Calu3 (cell line): ENCODE measurements at regions not wholly inside any gene's neighbourhood (a gene's known extent, or its start where the extent isn't known, plus 50 kb on each side); places are given as distances from the start of the nearest gene placed in this dataset.

Experiments
- BruUV-seq: library from RNA; stranded (reverse); fragments of 400-500 nt; replicated peaks from 2 replicates; lab custom pipeline; 2021; lab: Mats Ljungman, UMichigan
- CTCF ChIA-PET: fragments of 300-600 bp; sonication (Branson Sonifier 250); formaldehyde crosslinking; loops from one replicate; lab custom pipeline; 2022; ENCODE audit warnings: antibody characterized with exemption; lab: Charles Lee
- DNase-seq: peaks from one replicate; pipeline ENCODE4 v3.0.0; 2022
- H3K27ac Mint-ChIP-seq: one replicate; pipeline ENCODE4 v1.8.0; 2022; ENCODE audit warnings: mixed read lengths; ENCODE audit not compliant: unreplicated experiment
- H3K27me3 Mint-ChIP-seq: one replicate; pipeline ENCODE4 v1.8.0; 2022; ENCODE audit warnings: mixed read lengths; ENCODE audit not compliant: unreplicated experiment
- H3K36me3 Mint-ChIP-seq: one replicate; pipeline ENCODE4 v1.8.0; 2022; ENCODE audit warnings: mild to moderate bottlenecking, moderate library complexity, mixed read lengths; ENCODE audit not compliant: insufficient read depth, unreplicated experiment
- H3K4me1 Mint-ChIP-seq: one replicate; pipeline ENCODE4 v1.8.0; 2022; ENCODE audit warnings: mild to moderate bottlenecking, low read depth, mixed read lengths; ENCODE audit not compliant: unreplicated experiment
- H3K4me3 Mint-ChIP-seq: one replicate; pipeline ENCODE4 v1.8.0; 2022; ENCODE audit warnings: mild to moderate bottlenecking, low read depth, moderate library complexity, mixed read lengths; ENCODE audit not compliant: unreplicated experiment
- H3K9me3 Mint-ChIP-seq: one replicate; pipeline ENCODE4 v1.8.0; 2022; ENCODE audit warnings: low read depth, mixed read lengths; ENCODE audit not compliant: unreplicated experiment
- intact Hi-C: fragments of 100-400 bp; cut with micrococcal nuclease; formaldehyde crosslinking; loops from one replicate; pipeline ENCODE4 v1.10.0; 2022; ENCODE audit not compliant: unreplicated experiment
- TF ChIP-seq, protein P1 (sequence below): fragments of 200-600 bp; IDR thresholded peaks from one replicate; pipeline ENCODE4 v1.8.0; 2022; ENCODE audit warnings: antibody characterized with exemption; ENCODE audit not compliant: unreplicated experiment

DNA sequence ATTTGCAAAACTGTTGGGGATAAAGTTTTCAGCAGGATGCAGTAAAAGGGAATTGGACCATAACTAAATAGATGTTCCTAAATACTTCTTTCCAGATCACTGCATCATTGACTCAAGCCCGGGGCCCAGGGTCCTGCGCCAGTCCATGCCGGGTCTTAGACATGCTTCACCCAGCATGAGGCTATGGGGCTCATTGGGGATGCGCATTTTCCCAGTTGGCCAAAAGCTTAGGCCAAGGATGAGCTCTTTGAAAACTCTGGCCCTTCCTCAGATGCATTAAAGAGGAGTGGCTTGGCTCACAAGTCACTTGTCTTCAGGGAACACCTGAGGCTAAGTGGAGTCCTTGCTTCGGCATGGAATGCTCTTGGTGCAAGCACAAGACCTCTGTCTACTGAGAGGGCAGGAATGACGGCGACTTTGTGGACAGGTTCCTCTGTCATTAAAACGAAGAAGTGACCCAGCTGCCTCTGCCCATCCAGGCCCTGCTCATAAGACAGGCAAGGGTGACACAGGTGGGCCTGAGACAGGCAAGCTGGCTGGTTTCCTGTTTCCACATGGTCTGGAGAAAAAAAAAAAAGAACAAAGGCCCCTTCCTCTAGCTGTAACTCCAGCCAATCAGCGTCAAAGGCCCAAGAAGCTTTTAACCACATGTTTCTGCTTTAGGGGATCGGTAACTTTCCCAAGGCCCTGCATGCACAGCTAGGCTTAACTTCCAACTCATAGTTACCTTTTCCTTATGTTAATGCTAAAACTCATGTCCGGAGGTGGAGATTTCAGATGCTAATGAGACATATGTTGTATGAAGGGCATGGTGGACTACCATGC is 81.4 kb upstream of the CDH4 start:
- no peaks in the 10 kb centered on the region for H3K27me3 Mint-ChIP-seq
- CTCF ChIA-PET: interaction anchor here (0.6 kb wide), 1 partner anchor 11 kb away, joined by 4 read pairs; no protein-coding TSS in a partner anchor
- H3K27ac Mint-ChIP-seq: no peak overlapping the region

DNA sequence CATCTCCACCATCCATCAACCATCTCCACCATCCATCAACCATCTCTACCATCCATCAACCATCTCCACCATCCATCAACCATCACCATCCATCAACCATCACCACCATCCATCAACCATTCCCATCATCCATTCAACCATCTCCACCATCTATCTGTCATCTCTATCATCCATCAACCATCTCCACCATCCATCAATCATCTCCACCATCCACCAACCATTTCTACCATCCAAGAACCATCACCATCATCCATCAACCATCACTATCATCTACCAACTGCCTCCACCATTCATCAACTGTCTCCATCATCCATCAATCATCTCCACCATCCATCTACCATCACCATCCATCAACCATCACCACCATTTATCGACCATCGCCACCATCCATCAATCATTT is 78.8 kb upstream of the CDH4 start:
- intact Hi-C loops: no loop called here
- H3K4me3 Mint-ChIP-seq: no peak overlapping the region
- BruUV-seq: no TSS peak

More for the DNA sequence above, 81.4 kb upstream of the CDH4 start:
- DNase-seq: no peak
- TF ChIP-seq, protein P1, sequence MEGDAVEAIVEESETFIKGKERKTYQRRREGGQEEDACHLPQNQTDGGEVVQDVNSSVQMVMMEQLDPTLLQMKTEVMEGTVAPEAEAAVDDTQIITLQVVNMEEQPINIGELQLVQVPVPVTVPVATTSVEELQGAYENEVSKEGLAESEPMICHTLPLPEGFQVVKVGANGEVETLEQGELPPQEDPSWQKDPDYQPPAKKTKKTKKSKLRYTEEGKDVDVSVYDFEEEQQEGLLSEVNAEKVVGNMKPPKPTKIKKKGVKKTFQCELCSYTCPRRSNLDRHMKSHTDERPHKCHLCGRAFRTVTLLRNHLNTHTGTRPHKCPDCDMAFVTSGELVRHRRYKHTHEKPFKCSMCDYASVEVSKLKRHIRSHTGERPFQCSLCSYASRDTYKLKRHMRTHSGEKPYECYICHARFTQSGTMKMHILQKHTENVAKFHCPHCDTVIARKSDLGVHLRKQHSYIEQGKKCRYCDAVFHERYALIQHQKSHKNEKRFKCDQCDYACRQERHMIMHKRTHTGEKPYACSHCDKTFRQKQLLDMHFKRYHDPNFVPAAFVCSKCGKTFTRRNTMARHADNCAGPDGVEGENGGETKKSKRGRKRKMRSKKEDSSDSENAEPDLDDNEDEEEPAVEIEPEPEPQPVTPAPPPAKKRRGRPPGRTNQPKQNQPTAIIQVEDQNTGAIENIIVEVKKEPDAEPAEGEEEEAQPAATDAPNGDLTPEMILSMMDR: no peak
- H3K4me1 Mint-ChIP-seq: no peaks in the 10 kb centered on the region
- H3K36me3 Mint-ChIP-seq: no peaks in the 10 kb centered on the region
- no peak overlapping the region for H3K4me3 Mint-ChIP-seq
- intact Hi-C loops: no loop called here
- BruUV-seq: no TSS peak
- H3K9me3 Mint-ChIP-seq: no peaks in the 10 kb centered on the region

DNA sequence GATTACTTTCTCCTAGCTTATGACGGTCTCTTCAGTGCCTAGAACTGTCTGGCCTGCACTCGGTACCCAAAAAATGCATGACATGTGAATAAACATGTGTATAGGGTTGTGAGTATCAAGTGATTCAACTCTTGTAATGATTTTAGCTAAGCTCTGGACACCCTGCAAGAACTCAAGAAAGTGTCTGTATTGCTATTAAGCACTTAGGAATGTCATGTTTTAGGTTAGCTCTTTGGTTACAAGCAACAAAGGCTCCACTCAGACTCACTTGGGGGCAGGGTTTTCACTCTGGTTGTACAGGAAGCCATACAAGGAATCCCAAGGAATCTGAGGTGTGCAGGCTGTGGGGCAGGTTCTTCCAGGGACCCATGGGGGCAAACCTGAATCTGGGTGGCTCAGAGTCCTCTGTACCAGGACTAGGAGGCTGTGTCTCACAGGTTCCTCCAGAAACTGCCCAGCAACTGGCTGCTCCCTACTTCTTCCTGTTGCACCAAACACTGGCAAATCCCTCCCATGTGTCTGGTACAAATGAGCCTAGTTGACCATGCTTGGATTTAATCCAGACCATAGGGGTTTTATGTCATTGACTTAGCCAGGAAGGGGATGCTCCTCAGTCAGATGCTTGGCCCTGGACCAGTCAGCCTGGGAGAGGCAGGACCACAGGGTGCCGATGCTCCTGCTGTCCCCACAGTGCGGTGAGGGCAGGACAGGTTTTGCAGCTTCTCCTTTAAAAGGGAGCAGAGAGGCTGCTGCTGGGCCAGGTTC is 77.9 kb upstream of the CDH4 start:
- peak; percentile 43 for DNase-seq
- no peaks in the 10 kb centered on the region for H3K36me3 Mint-ChIP-seq
- BruUV-seq: no TSS peak
- CTCF ChIA-PET: no interaction called here
- no peaks in the 10 kb centered on the region for H3K4me1 Mint-ChIP-seq
- intact Hi-C loops: no loop called here
- TF ChIP-seq, protein P1: no peak
- H3K4me3 Mint-ChIP-seq: no peak overlapping the region
- H3K9me3 Mint-ChIP-seq: peaks cover 3% of the 10 kb centered on the region
- H3K27me3 Mint-ChIP-seq: peaks cover 12% of the 10 kb centered on the region
- no peak overlapping the region for H3K27ac Mint-ChIP-seq

More for the DNA sequence above, 78.8 kb upstream of the CDH4 start:
- no peaks in the 10 kb centered on the region for H3K4me1 Mint-ChIP-seq
- H3K9me3 Mint-ChIP-seq: peaks cover 3% of the 10 kb centered on the region
- no peaks in the 10 kb centered on the region for H3K36me3 Mint-ChIP-seq
- CTCF ChIA-PET: interaction anchor here (0.6 kb wide), 1 partner anchor 1335 kb away, joined by 3 read pairs; no protein-coding TSS in a partner anchor
- no peak overlapping the region for H3K27ac Mint-ChIP-seq
- TF ChIP-seq, protein P1: no peak
- H3K27me3 Mint-ChIP-seq: peaks cover 12% of the 10 kb centered on the region
- no peak for DNase-seq

DNA sequence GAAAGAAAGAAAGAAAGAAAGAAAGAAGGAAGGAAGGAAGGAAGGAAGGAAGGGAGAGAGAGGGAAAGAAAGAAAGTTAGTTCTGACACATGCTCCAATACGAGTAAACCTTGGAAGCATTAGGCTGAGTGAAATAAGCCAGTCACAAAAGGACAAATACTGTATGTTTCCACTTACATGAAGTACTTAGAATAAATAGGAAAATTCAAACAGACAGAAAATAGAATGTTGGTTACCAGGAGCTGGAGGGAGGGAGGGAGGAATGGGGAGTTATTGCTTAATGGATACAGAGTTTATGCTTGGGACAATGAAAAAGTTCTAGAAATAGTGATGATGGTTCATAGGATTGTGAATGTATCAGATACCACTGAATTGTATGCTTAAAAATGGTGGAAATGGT is 75.2 kb upstream of the CDH4 start:
- intact Hi-C loops: no loop called here
- TF ChIP-seq, protein P1: no peak

More for the DNA sequence above, 75.2 kb upstream of the CDH4 start:
- H3K36me3 Mint-ChIP-seq: no peaks in the 10 kb centered on the region
- no peak overlapping the region for H3K27ac Mint-ChIP-seq
- H3K4me1 Mint-ChIP-seq: no peaks in the 10 kb centered on the region
- no TSS peak for BruUV-seq
- CTCF ChIA-PET: no interaction called here
- H3K27me3 Mint-ChIP-seq: peaks cover 12% of the 10 kb centered on the region
- no peak for DNase-seq
- H3K4me3 Mint-ChIP-seq: no peak overlapping the region
- H3K9me3 Mint-ChIP-seq: peaks cover 3% of the 10 kb centered on the region
